ENCODE measurements at regions not wholly inside any gene's neighbourhood (a gene's known extent, or its start where the extent isn't known, plus 50 kb on each side); places are given as distances from the start of the nearest gene placed in this dataset.
"Not testable (repeated sequence)": the region's sequence is repeated elsewhere in the genome, so short reads cannot be mapped to it uniquely, and the experiment has no call there.

DNA sequence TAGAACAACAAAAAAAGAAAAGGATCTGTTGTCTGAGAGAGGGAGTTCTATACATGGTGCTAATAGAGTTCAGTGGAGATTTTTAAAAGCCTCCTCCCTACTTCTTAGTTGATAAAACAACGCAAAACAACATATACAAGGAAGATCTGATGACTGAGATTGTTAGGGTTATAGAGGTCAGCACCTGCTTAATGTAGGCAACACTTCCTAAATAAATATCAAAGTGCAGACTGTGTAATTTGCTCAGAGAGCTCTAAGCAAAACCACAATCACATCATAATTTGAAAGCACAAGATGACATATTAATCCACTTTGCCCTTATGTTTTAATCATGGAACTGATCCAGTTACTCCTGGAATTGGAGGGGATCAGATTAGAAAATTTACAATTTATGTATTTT lies 474.5 kb downstream of the PRR16 start:
- Mint-ChIP-seq H3K27me3 (ENCODE audit: low read depth) (no peaks in the 10 kb centered on the region), H3K4me1 (no peaks in the 10 kb centered on the region), H3K36me3 (ENCODE audit: low read depth) (no peaks in the 10 kb centered on the region), H3K4me3 (no peak overlapping the region), H3K9me3 (no peaks in the 10 kb centered on the region), H3K27ac (no peak overlapping the region)
- no peak for TF ChIP-seq CTCF (IDR thresholded peaks at IDR 0.05; ENCODE audit: unreplicated experiment in 3 of 3)

GRCh38 chr5:120942596-120943350 lies 478.7 kb downstream of the PRR16 start:
- H3K36me3 Mint-ChIP-seq (ENCODE audit: low read depth) = no peaks in the 10 kb centered on the region

DNA sequence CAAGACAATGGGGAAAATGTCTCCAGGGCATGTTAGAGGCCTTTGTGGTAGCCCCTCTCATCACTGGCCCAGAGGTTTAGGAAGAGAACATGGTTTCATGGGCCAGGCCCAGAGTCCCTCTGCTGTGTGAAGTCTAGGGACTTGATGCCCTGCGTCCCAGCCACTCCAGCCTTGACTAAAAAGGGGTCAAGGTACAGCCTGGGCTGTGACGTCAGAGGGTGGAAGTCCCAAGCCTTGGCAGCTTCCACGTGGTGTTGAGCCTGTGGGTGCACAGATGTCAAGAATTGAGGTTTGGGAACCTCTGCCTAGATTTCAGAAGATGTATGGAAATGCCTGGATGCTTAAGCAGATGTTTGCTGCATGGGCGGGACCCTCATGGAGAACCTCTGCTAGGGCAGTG lies 485.5 kb downstream of the PRR16 start:
- H3K27ac Mint-ChIP-seq; H3K36me3 Mint-ChIP-seq (ENCODE audit: low read depth); H3K4me3 Mint-ChIP-seq; H3K4me1 Mint-ChIP-seq; H3K27me3 Mint-ChIP-seq (ENCODE audit: low read depth): not testable (repeated sequence)
- H3K9me3 Mint-ChIP-seq = peaks cover 30% of the 10 kb centered on the region

More at GRCh38 chr5:120942596-120943350, 478.7 kb downstream of the PRR16 start:
- H3K4me1 Mint-ChIP-seq = no peaks in the 10 kb centered on the region
- no peaks in the 10 kb centered on the region for H3K27me3 Mint-ChIP-seq (ENCODE audit: low read depth)
- no peak overlapping the region for H3K4me3 Mint-ChIP-seq
- no peak for TF ChIP-seq CTCF (IDR thresholded peaks at IDR 0.05; ENCODE audit: unreplicated experiment in 3 of 3)
- H3K9me3 Mint-ChIP-seq = no peaks in the 10 kb centered on the region
- H3K27ac Mint-ChIP-seq = no peak overlapping the region

GRCh38 chr5:120953445-120953844 lies 489.3 kb downstream of the PRR16 start:
- H3K4me3 Mint-ChIP-seq; H3K27ac Mint-ChIP-seq; H3K27me3 Mint-ChIP-seq (ENCODE audit: low read depth); H3K4me1 Mint-ChIP-seq; H3K36me3 Mint-ChIP-seq (ENCODE audit: low read depth): not testable (repeated sequence)
- peaks cover 33% of the 10 kb centered on the region for H3K9me3 Mint-ChIP-seq

- Mint-ChIP-seq H3K36me3 (ENCODE audit: low read depth) (peaks cover 3% of the 10 kb centered on the region), H3K27ac (no peak overlapping the region), H3K4me3 (no peak overlapping the region), H3K9me3 (peaks cover 31% of the 10 kb centered on the region), H3K27me3 (ENCODE audit: low read depth) (peaks cover 3% of the 10 kb centered on the region), H3K4me1 (no peaks in the 10 kb centered on the region)
- TF ChIP-seq CTCF (IDR thresholded peaks at IDR 0.05; ENCODE audit: unreplicated experiment in 3 of 3) = no peak
Measured at GRCh38 chr5:120954255-120954654, 490.2 kb downstream of the PRR16 start.

DNA sequence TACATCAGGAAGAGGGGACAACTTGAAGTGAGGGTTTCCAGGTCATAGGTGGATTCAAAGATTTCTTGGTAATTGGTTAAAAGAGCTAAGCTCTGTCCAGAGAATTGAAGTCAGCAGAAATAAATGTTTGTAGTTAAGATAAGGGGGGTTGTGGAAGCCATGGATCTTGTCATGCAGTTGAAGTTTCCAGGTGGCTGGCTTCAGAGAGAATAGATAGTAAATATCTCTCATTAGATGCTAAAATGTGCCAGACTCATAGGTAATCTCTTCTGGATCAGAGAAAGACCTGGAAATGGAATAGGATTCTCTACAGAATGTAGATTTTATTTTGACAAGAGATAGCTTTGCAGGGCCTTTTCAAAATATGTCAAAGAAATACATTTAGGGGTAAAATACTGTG lies 491.7 kb downstream of the PRR16 start:
- no peak for TF ChIP-seq CTCF (IDR thresholded peaks at IDR 0.05; ENCODE audit: unreplicated experiment in 3 of 3)
- Mint-ChIP-seq H3K36me3 (ENCODE audit: low read depth) (peaks cover 3% of the 10 kb centered on the region), H3K4me1 (no peaks in the 10 kb centered on the region), H3K27ac (no peak overlapping the region), H3K9me3 (peaks cover 25% of the 10 kb centered on the region), H3K4me3 (no peak overlapping the region), H3K27me3 (ENCODE audit: low read depth) (peaks cover 3% of the 10 kb centered on the region)

DNA sequence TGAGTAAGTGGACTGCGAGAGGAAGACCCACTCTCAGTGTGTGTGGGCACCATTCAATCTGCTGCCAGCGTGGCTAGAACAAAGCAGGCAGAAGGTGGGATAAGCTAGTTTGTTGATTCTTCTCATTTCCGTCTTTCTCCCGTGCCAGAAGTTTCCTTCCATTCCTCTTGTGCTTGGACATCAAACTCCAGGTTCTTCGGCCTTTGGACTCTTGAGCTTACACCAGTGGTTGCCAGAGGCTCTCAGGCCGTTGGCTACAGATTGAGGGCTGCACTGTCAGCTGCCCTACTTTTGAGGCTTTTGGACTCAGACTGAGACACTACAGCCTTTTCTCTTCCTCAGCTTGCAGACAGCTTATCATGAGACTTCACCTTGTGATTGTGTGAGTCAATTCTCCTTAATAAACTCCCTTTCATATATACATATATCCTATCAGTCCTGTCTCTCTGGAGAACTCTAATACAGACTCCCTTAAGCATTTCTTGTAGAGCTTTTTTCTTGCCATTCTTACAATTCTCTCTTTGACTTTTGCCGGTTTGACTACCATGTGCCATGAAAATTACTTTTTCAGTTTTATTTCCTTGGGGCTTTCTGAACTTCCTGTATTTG lies 494.9 kb downstream of the PRR16 start:
- Mint-ChIP-seq H3K9me3 (peaks cover 7% of the 10 kb centered on the region), H3K4me1 (no peaks in the 10 kb centered on the region), H3K4me3 (no peak overlapping the region), H3K36me3 (ENCODE audit: low read depth) (peaks cover 3% of the 10 kb centered on the region), H3K27ac (no peak overlapping the region), H3K27me3 (ENCODE audit: low read depth) (peaks cover 3% of the 10 kb centered on the region)
- no peak for TF ChIP-seq CTCF (IDR thresholded peaks at IDR 0.05; ENCODE audit: unreplicated experiment in 3 of 3)
